Ovary (tissue), 7 donors: ENCODE measurements at regions not wholly inside any gene's neighbourhood (a gene's known extent, or its start where the extent isn't known, plus 50 kb on each side); places are given as distances from the start of the nearest gene placed in this dataset. TPM values are rescaled to one million over a fixed set of nuclear protein-coding genes. Genes with fewer than 3 reads are reported as not detected.

Experiments
- DNase-seq, 5 donors: peaks; one replicate each; pipeline ENCODE4 v3.0.0-alpha.2; 2019 to 2020
- H3K27ac ChIP-seq, 2 donors: fragments of 200-600 bp; one replicate each; pipeline versions ENCODE4 v1.5.1 to v1.8.0; 2019 to 2022
- H3K27me3 ChIP-seq: fragments of 200-600 bp; one replicate; pipeline ENCODE4 v1.8.0; 2022
- H3K36me3 ChIP-seq: fragments of 200-600 bp; sonication (generic); one replicate; pipeline ENCODE4 v1.5.1; 2019
- H3K4me1 ChIP-seq: one replicate; pipeline ENCODE4 v1.8.1; 2013; ENCODE audit warnings: mild to moderate bottlenecking, moderate library complexity; ENCODE audit not compliant: insufficient read depth
- H3K4me3 ChIP-seq: fragments of 200-600 bp; sonication (generic); one replicate; pipeline ENCODE4 v1.5.1; 2017
- H3K9me3 ChIP-seq, 2 donors: fragments of 200-600 bp in 1 of 2; sonication (generic) in 1 of 2; one replicate each; pipeline versions ENCODE4 v1.5.1 to v1.8.1; 2013 to 2019; ENCODE audit warnings: mild to moderate bottlenecking in 1 of 2, moderate library complexity in 1 of 2
- EP300 ChIP-seq: sonication (generic); formaldehyde crosslinking; IDR thresholded peaks from one replicate; pipeline ENCODE4 v1.6.1; 2017; ENCODE audit warnings: antibody characterized with exemption
- POLR2A ChIP-seq: fragments of 450-650 bp; IDR thresholded peaks from one replicate; pipeline ENCODE4 v1.6.1; 2017; ENCODE audit warnings: antibody characterized with exemption, mild to moderate bottlenecking, moderate library complexity
- WGBS, 3 donors: extraction: QIAGEN DNeasy Blood & Tissue Kit in 1 of 3; methylation state at CpG; one replicate each; pipeline versions ENCODE4 v1.1.5 to v1.1.7; 2013 to 2017; 5-methylcytosine and 5-hydroxymethylcytosine counted together
- intact Hi-C, 4 donors: fragments of 100-400 bp; cut with DNase I; formaldehyde crosslinking; loops; one replicate each; pipeline versions ENCODE4 v1.11.0 to v1.15.1; 2022 to 2023
- small RNA-seq: library from RNA; depleted of rRNA; stranded (forward); fragments of <200 nt; gene quantifications from one replicate; pipeline ENCODE3, GENCODE V24; 2016
- TF ChIP-seq, protein P1 (sequence below), 3 donors: fragments of 450-650 bp in 2 of 3; fragments of 200-600 bp in 1 of 3; IDR thresholded peaks; one replicate each; pipeline versions ENCODE4 v1.5.1 to v1.8.0; 2016 to 2022; ENCODE audit warnings: antibody characterized with exemption in 3 of 3, mild to moderate bottlenecking in 1 of 3
- donor health status: DM: no; HTN: no; CAD: no; lungs with moderate emphysema.
- donor health status: DM: no; HTN: no; CAD: no.
- donor health status: Bipolar disorder and iron deficiency.
- donor health status: DM: no; HTN: no; CAD: no.
- donor health status: DM: yes; HTN: yes; CAD: no.

DNA sequence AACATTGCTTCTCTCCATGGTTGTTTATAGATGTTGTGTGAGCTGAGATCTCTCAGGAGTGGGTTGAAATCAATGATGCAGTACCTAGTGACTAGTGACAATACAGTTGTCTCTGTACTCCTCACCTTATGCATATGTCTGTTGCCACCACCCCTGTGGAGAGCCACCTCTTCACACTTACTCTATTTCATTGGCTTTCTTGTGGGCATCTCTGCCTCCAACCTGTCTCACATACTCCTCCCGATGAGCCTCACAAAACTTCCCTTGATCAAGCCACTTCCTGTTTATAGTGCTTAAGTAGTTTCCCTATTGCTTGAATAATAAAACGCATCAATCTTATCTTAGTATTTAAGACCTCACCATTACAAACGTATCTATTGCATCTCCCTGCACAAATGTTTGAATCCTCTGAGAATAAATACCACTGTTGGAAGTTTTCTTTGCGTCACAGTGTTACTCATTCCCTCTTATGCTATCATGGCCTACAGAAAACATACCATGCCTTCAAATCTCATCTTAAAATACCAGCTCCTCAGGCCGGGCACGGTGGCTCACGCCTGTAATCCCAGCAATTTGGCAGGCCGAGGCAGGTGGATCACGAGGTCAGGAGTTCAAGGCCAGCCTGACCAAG lies 54.7 kb upstream of the GREM2 start:
- Histone ChIP-seq H3K4me1 (no peaks in the 10 kb centered on the region), H3K36me3 (no peaks in the 10 kb centered on the region), H3K9me3 (no peaks in the 10 kb centered on the region), H3K4me3 (no peak overlapping the region), H3K27me3 (no peaks in the 10 kb centered on the region), H3K27ac (no peak overlapping the region)
- WGBS, 3 donors: 76 to 86% (median 77%) methylated on average over 9 of the region's 9 CpGs
- no peak for DNase-seq
- intact Hi-C loops: no loop called here
- TF ChIP-seq POLR2A (no peak), EP300 (no peak)

GRCh38 chr1:240663169-240663879 lies 51.4 kb upstream of the GREM2 start:
- WGBS, 3 donors: 80 to 98% (median 96%) methylated on average over 1 of the region's 1 CpG
- Histone ChIP-seq H3K27ac (no peak overlapping the region), H3K27me3 (no peaks in the 10 kb centered on the region), H3K9me3 (no peaks in the 10 kb centered on the region), H3K4me1 (no peaks in the 10 kb centered on the region), H3K4me3 (no peak overlapping the region), H3K36me3 (no peaks in the 10 kb centered on the region)
- no peak for DNase-seq
- intact Hi-C loops: no loop called here
- TF ChIP-seq POLR2A: no peak
- no peak for TF ChIP-seq EP300
- TF ChIP-seq, protein P1, sequence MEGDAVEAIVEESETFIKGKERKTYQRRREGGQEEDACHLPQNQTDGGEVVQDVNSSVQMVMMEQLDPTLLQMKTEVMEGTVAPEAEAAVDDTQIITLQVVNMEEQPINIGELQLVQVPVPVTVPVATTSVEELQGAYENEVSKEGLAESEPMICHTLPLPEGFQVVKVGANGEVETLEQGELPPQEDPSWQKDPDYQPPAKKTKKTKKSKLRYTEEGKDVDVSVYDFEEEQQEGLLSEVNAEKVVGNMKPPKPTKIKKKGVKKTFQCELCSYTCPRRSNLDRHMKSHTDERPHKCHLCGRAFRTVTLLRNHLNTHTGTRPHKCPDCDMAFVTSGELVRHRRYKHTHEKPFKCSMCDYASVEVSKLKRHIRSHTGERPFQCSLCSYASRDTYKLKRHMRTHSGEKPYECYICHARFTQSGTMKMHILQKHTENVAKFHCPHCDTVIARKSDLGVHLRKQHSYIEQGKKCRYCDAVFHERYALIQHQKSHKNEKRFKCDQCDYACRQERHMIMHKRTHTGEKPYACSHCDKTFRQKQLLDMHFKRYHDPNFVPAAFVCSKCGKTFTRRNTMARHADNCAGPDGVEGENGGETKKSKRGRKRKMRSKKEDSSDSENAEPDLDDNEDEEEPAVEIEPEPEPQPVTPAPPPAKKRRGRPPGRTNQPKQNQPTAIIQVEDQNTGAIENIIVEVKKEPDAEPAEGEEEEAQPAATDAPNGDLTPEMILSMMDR (IDR thresholded peaks at IDR 0.05): no peak

Small RNAs in the stretch of these regions (small RNA-seq; reads per million reads assigned to genes)
- gene RF00019: not detected
